Stimulated activated naive CD8-positive, alpha-beta T cell treated with anti-CD3 and anti-CD28 coated beads, Interleukin-15, amount 100 ng/mL, for 72 hours (primary cell): ENCODE measurements at regions not wholly inside any gene's neighbourhood (a gene's known extent, or its start where the extent isn't known, plus 50 kb on each side); places are given as distances from the start of the nearest gene placed in this dataset.
"Not testable (repeated sequence)": the region's sequence is repeated elsewhere in the genome, so short reads cannot be mapped to it uniquely, and the experiment has no call there.

Source experiments
- ATAC-seq: fragments of 150-1000 bp; cut with Tn5 transposase; 2 replicates; pipeline ENCODE4 v1.10.0; 2021; ENCODE audit warnings: mild to moderate bottlenecking, moderate library complexity
- DNase-seq, 2 donors: peaks; one replicate each; pipeline ENCODE4 v3.0.0; 2021 to 2022
- H3K27ac Mint-ChIP-seq, 2 donors: one replicate each; pipeline ENCODE4 v1.8.0; 2022; ENCODE audit warnings: mild to moderate bottlenecking in 2 of 2, mixed read lengths in 2 of 2, moderate library complexity in 2 of 2
- H3K27me3 Mint-ChIP-seq: one replicate; pipeline ENCODE4 v1.8.0; 2022; ENCODE audit warnings: mixed read lengths
- H3K4me1 Mint-ChIP-seq: one replicate; pipeline ENCODE4 v1.8.0; 2022; ENCODE audit warnings: mild to moderate bottlenecking, mixed read lengths
- H3K4me3 Mint-ChIP-seq, 2 donors: one replicate each; pipeline ENCODE4 v1.8.0; 2022; ENCODE audit warnings: mild to moderate bottlenecking in 2 of 2, mixed read lengths in 2 of 2, moderate library complexity in 1 of 2
- H3K9me3 Mint-ChIP-seq, 2 donors: one replicate each; pipeline ENCODE4 v1.8.0; 2022; ENCODE audit warnings: mixed read lengths in 2 of 2

DNA sequence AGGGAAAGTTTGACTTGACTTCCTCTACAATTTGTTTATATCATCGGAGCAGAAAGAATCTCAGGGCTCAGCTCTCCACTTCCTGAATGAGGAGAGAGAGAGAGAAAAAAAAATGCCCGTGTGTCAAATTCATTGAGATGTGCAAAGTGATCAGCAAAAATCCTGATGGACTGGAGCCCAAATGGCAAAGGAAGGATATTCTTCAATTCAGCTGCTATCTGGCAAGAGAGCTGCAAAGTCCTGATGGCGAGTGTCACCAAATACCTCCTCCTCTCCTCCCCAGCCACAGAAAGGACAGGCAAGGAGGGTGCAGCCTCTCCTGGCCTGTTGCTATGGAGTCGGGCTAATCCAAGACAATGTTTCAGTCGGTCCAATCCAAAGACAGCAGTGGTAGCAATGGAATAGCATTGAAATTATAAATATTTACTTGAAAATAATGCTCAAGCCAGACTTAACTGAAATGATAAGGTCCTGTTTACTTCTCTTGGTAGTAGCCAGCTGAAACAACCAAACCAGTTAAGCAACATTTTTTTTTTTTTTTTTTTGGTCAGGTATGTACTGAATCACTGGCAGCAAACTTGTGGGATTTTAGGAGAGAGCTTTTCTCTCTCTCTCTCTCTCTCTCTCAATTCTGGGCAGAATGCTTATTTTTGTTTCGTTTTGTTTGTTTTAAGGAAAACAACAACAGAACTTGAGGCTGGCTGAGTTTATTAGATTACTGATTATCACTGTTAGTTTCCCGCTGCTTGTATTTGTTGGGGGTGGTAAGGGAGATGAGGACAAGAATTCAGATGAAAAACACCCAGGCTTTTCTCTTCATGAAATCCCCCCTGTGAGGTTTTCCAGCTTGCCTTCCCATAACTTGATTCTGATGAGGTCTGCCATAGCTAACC is 204.2 kb downstream of the BCAS1 start:
- peaks cover 64% of the 10 kb centered on the region for H3K4me1 Mint-ChIP-seq
- ATAC-seq: no peak
- H3K9me3 Mint-ChIP-seq: no peaks in the 10 kb centered on the region
- peak overlapping the region; percentile 91 to 96 for H3K27ac Mint-ChIP-seq
- DNase-seq: no peak
- H3K4me3 Mint-ChIP-seq: peak overlapping the region; percentile 37 to 74
- no peaks in the 10 kb centered on the region for H3K27me3 Mint-ChIP-seq

DNA sequence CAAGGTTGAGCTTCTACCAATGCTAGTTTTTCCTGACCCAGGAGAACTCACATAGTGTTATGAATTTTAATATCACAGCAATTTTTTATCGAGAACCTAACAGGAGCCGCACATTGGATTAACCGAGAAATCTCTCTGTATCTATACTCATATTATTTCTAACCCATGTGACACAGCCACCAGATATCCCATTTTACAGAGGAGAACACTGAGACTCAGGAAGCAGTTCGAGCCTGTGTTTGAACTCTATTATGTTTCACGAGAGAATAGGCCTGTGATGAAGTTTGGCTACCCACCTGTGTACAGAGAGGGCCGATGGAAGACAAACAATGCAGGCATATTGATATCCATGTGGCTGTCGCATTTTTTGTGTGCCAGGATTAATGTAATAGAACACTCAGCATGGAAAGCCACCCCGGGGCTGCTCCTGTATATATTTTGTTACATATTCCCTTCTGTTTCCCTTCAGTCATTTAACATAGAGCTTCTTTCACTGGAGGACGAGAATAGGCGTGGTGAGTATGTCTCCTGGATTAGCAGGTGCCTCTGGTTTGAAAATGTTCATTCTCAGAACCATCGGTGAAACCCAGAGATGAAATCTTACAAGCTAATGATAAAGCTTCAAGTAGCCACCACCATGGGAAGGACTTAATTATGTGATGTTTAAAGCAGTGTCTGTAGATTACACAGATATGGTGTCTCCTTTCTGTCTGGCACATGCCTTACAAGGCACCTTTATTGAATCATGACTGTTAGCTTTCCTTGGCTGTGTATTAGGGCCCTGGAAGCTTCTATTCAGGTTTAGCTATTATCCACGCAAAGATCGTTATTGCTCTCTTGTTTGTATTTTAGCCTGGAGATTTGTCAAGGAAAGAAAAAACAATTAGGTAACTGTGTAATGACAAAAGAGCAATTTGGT is 205.4 kb downstream of the BCAS1 start:
- not testable (repeated sequence) for H3K9me3 Mint-ChIP-seq, H3K27me3 Mint-ChIP-seq, ATAC-seq, DNase-seq
- Mint-ChIP-seq H3K4me3 (peak overlapping the region; percentile 37 to 74), H3K27ac (peak overlapping the region; percentile 91 to 96), H3K4me1 (peaks cover 53% of the 10 kb centered on the region)

DNA sequence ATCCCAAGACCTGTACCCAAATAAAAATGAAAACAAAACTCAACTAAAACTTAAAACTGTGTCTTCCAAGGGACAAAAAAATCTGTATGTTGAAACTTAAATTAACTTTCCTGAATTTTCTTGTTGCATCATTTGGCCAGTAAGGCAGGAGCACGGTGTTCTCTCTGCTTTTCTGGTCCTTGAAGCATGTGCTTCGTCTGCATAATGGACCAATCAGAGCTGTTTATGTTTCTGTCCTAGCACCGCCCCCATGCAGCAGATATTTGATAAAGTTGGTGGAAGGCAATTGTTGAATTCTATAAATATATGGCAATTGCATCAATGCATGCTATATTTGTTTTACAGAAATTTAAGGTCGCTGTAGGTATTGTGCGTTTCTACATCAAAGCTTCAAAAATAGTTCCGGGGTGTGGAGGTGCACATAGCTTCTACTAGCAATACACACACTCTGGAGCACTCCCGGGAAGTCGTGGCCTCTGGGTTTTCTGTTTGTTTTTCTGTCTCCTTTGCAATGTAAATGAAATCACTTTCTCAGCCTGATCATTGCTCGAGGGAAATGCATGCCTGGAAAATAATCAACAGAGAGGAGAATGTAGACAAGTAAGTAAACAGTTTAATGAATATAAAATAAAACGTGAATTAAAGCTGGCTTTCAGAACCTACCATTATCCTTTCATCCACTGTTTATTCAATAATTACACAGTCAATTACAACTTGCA is 206.3 kb downstream of the BCAS1 start:
- H3K27ac Mint-ChIP-seq, ATAC-seq, H3K9me3 Mint-ChIP-seq, H3K4me3 Mint-ChIP-seq, DNase-seq, H3K27me3 Mint-ChIP-seq: not testable (repeated sequence)
- peaks cover 45% of the 10 kb centered on the region for H3K4me1 Mint-ChIP-seq

DNA sequence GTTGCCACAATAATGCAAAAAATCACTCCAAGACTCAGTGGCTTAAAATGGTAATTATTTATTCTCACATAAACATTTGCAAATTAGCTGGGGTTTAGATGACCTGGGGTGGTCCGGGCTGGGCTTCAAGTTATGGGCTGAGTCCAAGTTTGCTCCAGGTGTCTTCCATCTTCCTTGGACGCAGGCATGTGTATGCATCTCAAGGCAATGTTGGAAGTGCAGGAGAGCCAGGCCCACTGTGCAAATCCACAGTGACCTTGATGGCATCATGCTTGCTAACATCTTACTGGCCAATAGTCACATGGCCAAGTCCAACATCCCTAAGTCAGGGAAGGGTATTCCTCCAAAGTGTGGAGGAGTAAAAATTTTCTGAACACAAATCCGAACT is 206.9 kb downstream of the BCAS1 start:
- DNase-seq, H3K4me3 Mint-ChIP-seq, ATAC-seq, H3K27me3 Mint-ChIP-seq, H3K9me3 Mint-ChIP-seq, H3K27ac Mint-ChIP-seq: not testable (repeated sequence)
- peaks cover 44% of the 10 kb centered on the region for H3K4me1 Mint-ChIP-seq

DNA sequence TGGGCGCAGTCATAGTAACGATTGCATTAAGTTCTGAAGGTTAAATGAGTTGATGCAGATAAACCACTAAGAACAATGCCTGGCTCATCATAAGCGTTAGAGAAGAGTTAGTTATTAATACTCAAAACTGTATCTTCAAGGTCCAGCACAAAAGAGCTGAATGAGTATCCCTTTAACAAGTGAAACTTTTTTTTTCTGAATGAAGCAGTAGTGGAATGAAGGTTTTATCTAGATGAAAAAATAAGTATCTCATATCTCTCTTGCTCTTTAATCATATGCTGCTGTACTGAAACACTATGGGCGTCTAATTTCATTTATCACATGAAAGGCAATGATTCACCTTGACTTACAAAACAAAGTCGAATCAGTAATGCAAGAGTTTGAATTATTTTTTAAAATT is 207.4 kb downstream of the BCAS1 start:
- not testable (repeated sequence) for H3K9me3 Mint-ChIP-seq, H3K27me3 Mint-ChIP-seq, DNase-seq, H3K4me3 Mint-ChIP-seq, H3K27ac Mint-ChIP-seq
- ATAC-seq: peak; percentile 46
- H3K4me1 Mint-ChIP-seq: peaks cover 44% of the 10 kb centered on the region

DNA sequence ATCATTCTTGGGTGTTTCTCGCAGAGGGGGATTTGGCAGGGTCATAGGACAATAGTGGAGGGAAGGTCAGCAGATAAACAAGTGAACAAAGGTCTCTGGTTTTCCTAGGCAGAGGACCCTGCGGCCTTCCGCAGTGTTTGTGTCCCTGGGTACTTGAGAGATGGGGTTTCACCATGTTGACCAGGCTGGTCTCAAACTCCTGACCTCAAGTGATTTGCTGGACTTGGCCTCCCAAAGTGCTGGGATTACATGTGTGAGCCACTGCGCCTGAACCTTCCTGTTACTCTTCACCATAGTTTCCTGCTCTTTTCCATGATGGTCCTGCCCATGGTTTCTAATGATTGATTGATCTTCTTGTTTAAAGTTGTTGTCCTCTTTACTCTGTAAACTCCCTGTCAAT is 207.9 kb downstream of the BCAS1 start:
- not testable (repeated sequence) for H3K27ac Mint-ChIP-seq, H3K4me3 Mint-ChIP-seq, H3K9me3 Mint-ChIP-seq, DNase-seq, ATAC-seq, H3K27me3 Mint-ChIP-seq
- peaks cover 44% of the 10 kb centered on the region for H3K4me1 Mint-ChIP-seq

DNA sequence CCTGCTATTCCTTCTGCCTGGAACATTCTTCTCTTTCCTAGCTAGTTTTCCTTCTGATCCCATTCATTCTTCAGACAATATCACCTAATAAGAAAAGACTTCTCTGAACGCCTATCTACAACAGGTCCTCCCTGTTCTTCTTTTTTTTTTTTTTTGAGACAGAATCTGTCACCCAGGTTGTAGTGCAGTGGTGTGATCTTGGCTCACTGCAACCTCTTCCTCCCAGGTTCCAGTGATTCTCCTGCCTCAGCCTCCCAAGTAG is 208.3 kb downstream of the BCAS1 start:
- not testable (repeated sequence) for H3K27me3 Mint-ChIP-seq

DNA sequence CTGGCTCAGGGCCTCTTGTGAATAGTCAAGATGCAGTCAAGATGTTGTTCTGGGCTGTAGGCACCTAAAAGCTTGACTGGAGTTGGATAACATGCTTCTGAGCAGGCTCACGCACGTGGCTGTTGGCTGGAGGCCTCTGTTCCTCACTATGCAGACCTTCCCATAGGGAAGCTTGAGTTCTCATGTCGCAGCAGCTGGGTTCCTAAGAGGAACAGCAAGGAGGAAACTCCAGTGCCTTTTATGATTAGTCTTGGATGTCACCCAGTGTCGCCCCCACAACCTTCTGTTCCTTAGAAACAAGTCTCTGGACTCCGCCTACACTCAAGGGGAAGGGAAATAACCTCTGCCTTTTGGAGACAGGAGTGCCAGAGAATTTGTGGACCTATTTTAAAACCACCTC is 210.7 kb downstream of the BCAS1 start:
- no peak for ATAC-seq

More for the DNA sequence above, 208.3 kb downstream of the BCAS1 start:
- not testable (repeated sequence) for H3K4me3 Mint-ChIP-seq, ATAC-seq, DNase-seq, H3K9me3 Mint-ChIP-seq, H3K27ac Mint-ChIP-seq
- H3K4me1 Mint-ChIP-seq: peaks cover 44% of the 10 kb centered on the region

DNA sequence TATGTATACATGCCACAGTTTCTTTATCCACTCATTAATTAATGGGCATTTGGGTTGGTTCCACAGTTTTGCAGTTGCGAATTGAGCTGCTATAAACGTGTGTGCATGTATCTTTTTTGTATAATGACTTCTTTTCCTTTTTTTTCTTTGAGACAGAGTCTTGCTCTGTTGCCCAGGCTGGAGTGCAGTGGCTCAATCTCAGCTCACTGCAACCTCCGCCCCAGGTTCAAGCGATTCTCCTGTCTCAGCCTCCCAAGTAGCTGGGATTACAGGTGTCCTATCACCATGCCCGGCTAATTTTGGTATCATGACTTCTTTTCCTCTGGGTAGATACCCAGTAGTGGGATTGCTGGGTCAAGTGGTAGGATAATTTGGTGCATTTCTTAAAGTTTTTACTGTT is 211.4 kb downstream of the BCAS1 start:
- not testable (repeated sequence) for H3K27me3 Mint-ChIP-seq, ATAC-seq, H3K9me3 Mint-ChIP-seq, DNase-seq, H3K27ac Mint-ChIP-seq, H3K4me3 Mint-ChIP-seq
- H3K4me1 Mint-ChIP-seq: peaks cover 40% of the 10 kb centered on the region

More for the DNA sequence above, 210.7 kb downstream of the BCAS1 start:
- Mint-ChIP-seq H3K4me3 (no peak overlapping the region), H3K4me1 (peaks cover 43% of the 10 kb centered on the region), H3K9me3 (no peaks in the 10 kb centered on the region), H3K27me3 (no peaks in the 10 kb centered on the region), H3K27ac (no peak overlapping the region)
- DNase-seq: no peak

DNA sequence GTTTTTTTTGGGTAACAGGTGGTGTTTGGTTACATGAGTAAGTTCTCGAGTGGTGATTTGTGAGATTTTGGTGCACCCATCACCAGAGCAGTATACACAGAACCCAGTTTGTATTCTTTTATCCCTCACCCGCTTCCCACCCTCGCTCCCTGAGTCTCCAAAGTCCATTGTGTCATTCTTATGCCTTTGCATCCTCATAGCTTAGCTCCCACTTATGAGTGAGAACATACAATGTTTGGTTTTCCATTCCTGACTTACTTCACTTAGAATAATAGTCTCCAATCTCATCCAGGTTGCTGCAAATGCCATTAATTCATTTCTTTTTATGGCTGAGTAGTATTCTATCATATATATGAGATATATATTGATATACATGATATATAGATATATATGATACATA is 211.9 kb downstream of the BCAS1 start:
- not testable (repeated sequence) for DNase-seq, H3K27ac Mint-ChIP-seq, H3K4me3 Mint-ChIP-seq, ATAC-seq, H3K27me3 Mint-ChIP-seq, H3K9me3 Mint-ChIP-seq
- peaks cover 35% of the 10 kb centered on the region for H3K4me1 Mint-ChIP-seq

DNA sequence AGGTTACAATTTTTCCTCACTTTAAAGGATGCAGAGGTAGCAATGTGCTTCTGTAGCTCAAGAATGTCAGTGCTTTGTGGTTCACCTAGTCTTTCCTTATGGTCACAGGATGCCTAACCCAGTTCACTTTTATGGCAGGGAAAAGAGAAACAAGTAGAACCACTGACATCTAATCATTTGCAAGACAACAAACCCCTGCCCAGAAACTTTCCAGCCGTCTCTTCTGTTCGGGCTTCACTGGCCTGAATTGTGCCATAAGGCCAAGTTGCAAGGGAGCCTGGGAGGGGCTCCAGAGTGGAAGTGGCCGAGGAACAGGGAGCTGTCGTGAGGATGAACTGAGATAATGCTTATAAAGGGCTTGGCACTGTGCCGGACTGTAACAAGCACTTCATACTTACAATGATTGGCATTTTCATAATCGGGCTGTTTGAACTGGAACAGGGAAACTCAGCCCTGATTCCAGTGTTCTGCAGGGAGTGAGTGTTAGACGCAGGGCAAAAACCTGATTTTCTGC is 212.6 kb downstream of the BCAS1 start:
- Mint-ChIP-seq H3K27ac (no peak overlapping the region), H3K27me3 (no peaks in the 10 kb centered on the region), H3K4me1 (peaks cover 39% of the 10 kb centered on the region), H3K4me3 (no peak overlapping the region), H3K9me3 (no peaks in the 10 kb centered on the region)
- ATAC-seq (no peak), DNase-seq (no peak)

DNA sequence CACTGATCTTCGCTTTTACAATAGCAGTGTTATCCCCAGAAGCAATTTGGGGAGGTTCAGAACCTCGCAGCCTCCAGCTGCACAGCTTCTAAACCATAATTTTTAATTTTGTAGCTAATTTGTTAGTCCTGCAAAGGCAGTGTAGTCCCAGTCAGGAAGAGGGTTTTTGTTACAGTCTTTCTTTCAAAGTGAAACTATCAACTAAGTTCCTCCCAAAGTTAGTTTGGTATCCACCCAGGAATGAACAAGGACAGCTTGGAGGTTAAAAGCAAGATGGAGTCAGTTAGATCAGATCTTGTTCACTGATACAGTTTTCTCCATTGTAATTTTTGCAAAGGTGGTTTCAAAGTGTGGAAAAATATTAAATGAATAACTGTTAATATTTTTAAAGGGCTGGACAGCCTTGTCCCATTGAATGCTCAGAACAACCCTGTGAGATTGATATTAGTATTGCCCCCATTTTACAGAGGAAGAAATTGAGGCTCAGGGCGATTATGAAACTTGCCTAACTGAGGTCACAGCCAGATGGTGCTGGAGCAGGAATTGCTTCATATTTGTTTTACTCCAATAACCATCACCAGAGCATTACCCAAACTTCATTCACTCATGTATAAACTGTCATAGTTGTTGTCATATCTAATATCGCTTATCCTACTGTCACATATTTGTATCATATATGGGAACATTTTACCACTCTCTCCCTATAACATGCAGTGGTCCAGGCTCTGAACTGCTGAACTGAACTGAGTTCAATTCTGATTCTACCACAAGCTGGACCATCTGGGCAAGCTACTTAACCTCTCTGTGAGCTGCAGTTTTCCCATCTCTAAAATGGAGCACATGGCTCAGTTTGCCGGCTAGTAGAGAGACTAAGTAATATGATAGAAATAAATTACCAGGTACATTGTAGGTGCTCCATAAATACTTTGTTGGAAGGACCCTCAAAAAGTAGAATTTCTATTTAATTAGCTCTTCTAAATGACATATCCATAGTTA is 213.8 kb downstream of the BCAS1 start:
- no peak overlapping the region for H3K4me3 Mint-ChIP-seq
- ATAC-seq: no peak
- H3K9me3 Mint-ChIP-seq: no peaks in the 10 kb centered on the region
- no peak for DNase-seq
- no peak overlapping the region for H3K27ac Mint-ChIP-seq
- no peaks in the 10 kb centered on the region for H3K27me3 Mint-ChIP-seq
- H3K4me1 Mint-ChIP-seq: peaks cover 49% of the 10 kb centered on the region

DNA sequence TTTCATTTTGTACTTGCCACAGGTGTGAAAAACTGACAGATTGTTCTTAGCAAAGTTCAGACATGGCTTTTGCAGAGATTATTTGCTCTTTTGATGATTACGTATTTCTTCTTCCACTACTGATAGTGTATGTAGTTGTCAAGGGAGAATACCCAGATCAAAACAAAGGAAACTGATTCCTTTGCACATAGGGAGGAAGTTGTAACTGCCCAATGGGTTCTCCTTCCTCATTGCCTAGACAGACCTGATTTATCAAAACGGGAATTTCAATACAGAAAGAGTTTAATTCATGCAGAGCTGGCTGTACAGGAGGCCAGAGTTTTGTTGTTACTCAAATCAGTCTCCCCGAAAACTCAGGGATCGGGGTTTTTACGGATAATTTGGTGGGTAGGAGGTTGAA is 214.7 kb downstream of the BCAS1 start:
- H3K9me3 Mint-ChIP-seq: no peaks in the 10 kb centered on the region
- peak overlapping the region in 1 of 2 donors; percentile 62 for H3K27ac Mint-ChIP-seq
- no peaks in the 10 kb centered on the region for H3K27me3 Mint-ChIP-seq
- DNase-seq (no peak), ATAC-seq (no peak)
- no peak overlapping the region for H3K4me3 Mint-ChIP-seq
- peaks cover 49% of the 10 kb centered on the region for H3K4me1 Mint-ChIP-seq

DNA sequence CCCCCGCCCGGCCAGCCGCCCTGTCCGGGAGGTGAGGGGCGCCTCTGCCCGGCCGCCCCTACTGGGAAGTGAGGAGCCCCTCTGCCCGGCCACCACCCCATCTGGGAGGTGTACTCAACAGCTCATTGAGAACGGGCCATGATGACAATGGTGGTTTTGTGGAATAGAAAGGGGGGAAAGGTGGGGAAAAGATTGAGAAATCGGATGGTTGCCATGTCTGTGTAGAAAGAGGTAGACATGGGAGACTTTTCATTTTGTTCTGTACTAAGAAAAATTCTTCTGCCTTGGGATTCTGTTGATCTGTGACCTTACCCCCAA is 215.8 kb downstream of the BCAS1 start:
- peaks cover 57% of the 10 kb centered on the region for H3K4me1 Mint-ChIP-seq
- not testable (repeated sequence) for H3K27me3 Mint-ChIP-seq, H3K4me3 Mint-ChIP-seq, H3K27ac Mint-ChIP-seq, DNase-seq, H3K9me3 Mint-ChIP-seq, ATAC-seq
